Activated CD8-positive, alpha-beta T cell treated with anti-CD3 and anti-CD28 coated beads for 36 hours (primary cell): ENCODE measurements at regions not wholly inside any gene's neighbourhood (a gene's known extent, or its start where the extent isn't known, plus 50 kb on each side); places are given as distances from the start of the nearest gene placed in this dataset.

Source experiments
- ATAC-seq: fragments of 200-7000 bp; cut with Tn5 transposase; one replicate; pipeline ENCODE4 v1.10.0; 2021; ENCODE audit warnings: mild to moderate bottlenecking, moderate library complexity
- CTCF ChIA-PET: fragments of 350-600 bp; sonication (Branson Sonifier 250); formaldehyde crosslinking; loops from one replicate; lab custom pipeline; 2021; ENCODE audit warnings: antibody characterized with exemption; lab: Charles Lee
- POLR2A ChIA-PET: fragments of 350-600 bp; sonication (Branson Sonifier 250); formaldehyde crosslinking; loops from one replicate; lab custom pipeline; 2021; ENCODE audit warnings: antibody characterized with exemption; lab: Charles Lee
- DNase-seq: peaks from one replicate; pipeline ENCODE4 v3.0.0-alpha.2; 2020
- H3K27ac Mint-ChIP-seq: one replicate; pipeline ENCODE4 v1.8.0; 2021; ENCODE audit warnings: mild to moderate bottlenecking, mixed read lengths
- H3K27me3 Mint-ChIP-seq: one replicate; pipeline ENCODE4 v1.8.0; 2021; ENCODE audit warnings: mixed read lengths
- H3K36me3 Mint-ChIP-seq: one replicate; pipeline ENCODE4 v1.8.0; 2021; ENCODE audit warnings: low read depth, mixed read lengths
- H3K4me1 Mint-ChIP-seq: one replicate; pipeline ENCODE4 v1.8.0; 2021; ENCODE audit warnings: low read depth, mixed read lengths
- H3K4me3 Mint-ChIP-seq: one replicate; pipeline ENCODE4 v1.8.0; 2021; ENCODE audit warnings: mild to moderate bottlenecking, moderate library complexity, mixed read lengths
- H3K9me3 Mint-ChIP-seq: one replicate; pipeline ENCODE4 v1.8.0; 2021; ENCODE audit warnings: mixed read lengths
- CTCF ChIP-seq: fragments of 200-600 bp; IDR thresholded peaks from one replicate; pipeline ENCODE4 v1.8.0; 2022; ENCODE audit warnings: antibody characterized with exemption, mild to moderate bottlenecking
- intact Hi-C: fragments of 100-400 bp; cut with micrococcal nuclease; formaldehyde crosslinking; loops from one replicate; pipeline ENCODE4 v1.10.0; 2022

GRCh38 chr2:167492486-167492885, 604.2 kb downstream of the XIRP2 start:
- no peak for TF ChIP-seq CTCF
- no peak for ATAC-seq
- Mint-ChIP-seq H3K27ac (no peak overlapping the region), H3K27me3 (no peaks in the 10 kb centered on the region), H3K4me3 (no peak overlapping the region), H3K9me3 (no peaks in the 10 kb centered on the region), H3K36me3 (no peaks in the 10 kb centered on the region), H3K4me1 (no peaks in the 10 kb centered on the region)
- POLR2A ChIA-PET: no interaction called here
- intact Hi-C loops: no loop called here
- CTCF ChIA-PET: no interaction called here
- DNase-seq: no peak

- ChIA-PET POLR2A (no interaction called here), CTCF (no interaction called here)
- intact Hi-C loops: no loop called here
- H3K27me3 Mint-ChIP-seq: no peaks in the 10 kb centered on the region
- no peak for TF ChIP-seq CTCF
- no peak for DNase-seq
- H3K4me1 Mint-ChIP-seq: no peaks in the 10 kb centered on the region
- H3K27ac Mint-ChIP-seq: no peak overlapping the region
- no peaks in the 10 kb centered on the region for H3K36me3 Mint-ChIP-seq
- no peak for ATAC-seq
- H3K4me3 Mint-ChIP-seq: no peak overlapping the region
- no peaks in the 10 kb centered on the region for H3K9me3 Mint-ChIP-seq
These were observed 603.5 kb downstream of the XIRP2 start for GRCh38 chr2:167491788-167492187.

- Mint-ChIP-seq H3K4me3 (no peak overlapping the region), H3K9me3 (no peaks in the 10 kb centered on the region), H3K27ac (no peak overlapping the region), H3K27me3 (no peaks in the 10 kb centered on the region), H3K36me3 (no peaks in the 10 kb centered on the region), H3K4me1 (no peaks in the 10 kb centered on the region)
- DNase-seq (no peak), ATAC-seq (no peak)
- no peak for TF ChIP-seq CTCF
- ChIA-PET POLR2A (no interaction called here), CTCF (no interaction called here)
- intact Hi-C loops: no loop called here
These were observed 602.2 kb downstream of the XIRP2 start for GRCh38 chr2:167490455-167490854.

GRCh38 chr2:167489325-167489724, 601.0 kb downstream of the XIRP2 start:
- ATAC-seq (no peak), DNase-seq (no peak)
- intact Hi-C loops: no loop called here
- Mint-ChIP-seq H3K27me3 (no peaks in the 10 kb centered on the region), H3K4me3 (no peak overlapping the region), H3K9me3 (no peaks in the 10 kb centered on the region), H3K36me3 (no peaks in the 10 kb centered on the region), H3K4me1 (no peaks in the 10 kb centered on the region), H3K27ac (no peak overlapping the region)
- no peak for TF ChIP-seq CTCF
- POLR2A ChIA-PET: no interaction called here
- CTCF ChIA-PET: no interaction called here

GRCh38 chr2:167487728-167488127, 599.4 kb downstream of the XIRP2 start:
- intact Hi-C loops: no loop called here
- POLR2A ChIA-PET: no interaction called here

More at GRCh38 chr2:167487728-167488127, 599.4 kb downstream of the XIRP2 start:
- H3K36me3 Mint-ChIP-seq: no peaks in the 10 kb centered on the region
- H3K4me1 Mint-ChIP-seq: no peaks in the 10 kb centered on the region
- ATAC-seq (no peak), DNase-seq (no peak)
- no peak overlapping the region for H3K27ac Mint-ChIP-seq
- no peaks in the 10 kb centered on the region for H3K9me3 Mint-ChIP-seq
- TF ChIP-seq CTCF: no peak
- no peaks in the 10 kb centered on the region for H3K27me3 Mint-ChIP-seq
- CTCF ChIA-PET: no interaction called here
- H3K4me3 Mint-ChIP-seq: no peak overlapping the region
